Keratinocyte (primary cell): ENCODE measurements at regions not wholly inside any gene's neighbourhood (a gene's known extent, or its start where the extent isn't known, plus 50 kb on each side); places are given as distances from the start of the nearest gene placed in this dataset.

Source experiments
- DNase-seq: peaks from one replicate; pipeline ENCODE4 v3.0.0-alpha.2; 2011; ENCODE audit warnings: low read depth, missing footprints, low spot score
- FAIRE-seq: peaks from 2 replicates; lab custom pipeline; 2011; peaks lifted over from hg19 to GRCh38; lab: Jason Lieb, UNC
- H2AFZ ChIP-seq: 2 replicates; pipeline ENCODE4 v1.6.0; 2012; ENCODE audit warnings: low read length, control low read depth, inconsistent platforms; ENCODE audit not compliant: control insufficient read depth
- H3K27ac ChIP-seq: 2 replicates; pipeline ENCODE4 v1.5.1; 2011; ENCODE audit warnings: low read length; ENCODE audit not compliant: control insufficient read depth, insufficient read depth
- H3K27me3 ChIP-seq: 3 replicates; pipeline ENCODE4 v1.6.0; 2011; ENCODE audit warnings: low read length; ENCODE audit not compliant: control insufficient read depth, insufficient read depth; ENCODE audit errors: extremely low read depth
- H3K36me3 ChIP-seq, 2 experiments: 2 replicates in 1 of 2; 3 replicates in 1 of 2; pipeline ENCODE4 v1.5.1; 2011; ENCODE audit warnings: low read length in 2 of 2, mild to moderate bottlenecking in 1 of 2; ENCODE audit not compliant: control insufficient read depth in 2 of 2, insufficient read depth in 2 of 2; ENCODE audit errors: extremely low read depth in 1 of 2
- H3K4me1 ChIP-seq: 3 replicates; pipeline ENCODE4 v1.5.1; 2011; ENCODE audit warnings: low read length; ENCODE audit not compliant: control insufficient read depth, insufficient read depth; ENCODE audit errors: extremely low read depth
- H3K4me2 ChIP-seq: 3 replicates; pipeline ENCODE4 v1.6.0; 2011; ENCODE audit warnings: low read depth, low read length; ENCODE audit not compliant: control insufficient read depth, insufficient read depth; ENCODE audit errors: extremely low read depth
- H3K4me3 ChIP-seq, 3 experiments: fragments of 200-600 bp in 1 of 3; sonication (generic) in 1 of 3; 2 replicates in 2 of 3; 3 replicates in 1 of 3; pipeline ENCODE4 v1.5.1; 2011 to 2016; ENCODE audit warnings: low read length in 3 of 3, mild to moderate bottlenecking in 3 of 3, control low read depth in 2 of 3, inconsistent platforms in 1 of 3, low read depth in 1 of 3, mixed read lengths in 1 of 3, mixed run types in 1 of 3, moderate library complexity in 1 of 3; ENCODE audit not compliant: control insufficient read depth in 2 of 3, insufficient read depth in 2 of 3; ENCODE audit errors: extremely low read depth in 1 of 3
- H3K79me2 ChIP-seq: 2 replicates; pipeline ENCODE4 v1.6.0; 2012; ENCODE audit warnings: low read length; ENCODE audit not compliant: control insufficient read depth, insufficient read depth
- H3K9ac ChIP-seq: 3 replicates; pipeline ENCODE4 v1.6.0; 2011; ENCODE audit warnings: low read length; ENCODE audit not compliant: control insufficient read depth, insufficient read depth; ENCODE audit errors: extremely low read depth
- H3K9me1 ChIP-seq: 3 replicates; pipeline ENCODE4 v1.6.0; 2011; ENCODE audit warnings: low read length; ENCODE audit not compliant: control insufficient read depth, insufficient read depth; ENCODE audit errors: extremely low read depth
- H3K9me3 ChIP-seq: 2 replicates; pipeline ENCODE4 v1.5.1; 2012; ENCODE audit warnings: low read depth, low read length; ENCODE audit not compliant: control insufficient read depth
- H4K20me1 ChIP-seq: 3 replicates; pipeline ENCODE4 v1.6.0; 2011; ENCODE audit warnings: low read length; ENCODE audit not compliant: control insufficient read depth, insufficient read depth; ENCODE audit errors: extremely low read depth
- CTCF ChIP-seq, 3 experiments: IDR thresholded peaks in 1 of 3; conservative IDR thresholded peaks in 1 of 3; optimal IDR thresholded peaks in 1 of 3; 2 replicates in 2 of 3; 3 replicates in 1 of 3; pipeline versions ENCODE3 to v1.5.1; 2011; ENCODE audit warnings: low read length in 3 of 3, mild to moderate bottlenecking in 3 of 3, moderate library complexity in 2 of 3, control low read depth in 1 of 3, inconsistent platforms in 1 of 3; ENCODE audit not compliant: insufficient read depth in 2 of 3; ENCODE audit errors: extremely low read depth in 1 of 3
- EZH2 ChIP-seq: IDR thresholded peaks from one replicate; pipeline ENCODE4 v1.6.1; 2012; ENCODE audit warnings: inconsistent platforms, mild to moderate bottlenecking, low read length, moderate library complexity
- dilution Hi-C: fragments of 300-500 bp; cut with MboI; formaldehyde crosslinking; loops from one replicate; pipeline ENCODE4 v1.7.0; 2020; ENCODE audit warnings: low sequenced_read_pairs; ENCODE audit not compliant: extremely low pct_ligation_motif_present

DNA sequence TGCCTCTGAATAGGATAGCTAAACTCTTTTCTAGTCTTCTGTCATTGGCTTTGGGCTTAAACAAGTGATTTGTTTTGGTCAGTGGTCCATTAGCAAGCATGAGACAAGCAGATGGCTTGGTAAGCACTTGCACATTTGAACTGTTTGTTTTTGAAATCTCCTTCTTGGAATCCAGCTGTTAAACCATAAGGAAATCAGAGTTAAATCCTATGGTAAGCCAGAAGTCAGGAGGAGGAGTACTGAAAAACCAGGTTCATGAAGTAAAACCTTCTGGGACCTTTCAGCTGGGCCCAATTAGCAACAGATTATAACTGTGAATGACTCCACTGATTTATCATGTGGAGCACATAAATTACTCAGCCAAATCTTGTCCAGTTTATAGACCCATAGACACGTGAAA lies 1042.5 kb upstream of the PABPC4L start:
- dilution Hi-C loops, result no loop called here
- H3K4me2 ChIP-seq, result no peak overlapping the region

GRCh38 chr4:135240796-135241195 lies 1039.2 kb upstream of the PABPC4L start:
- Histone ChIP-seq H3K79me2 (no peaks in the 10 kb centered on the region), H3K27me3 (no peaks in the 10 kb centered on the region), H3K27ac (no peak overlapping the region), H3K9ac (no peak overlapping the region), H3K9me3 (no peaks in the 10 kb centered on the region), H4K20me1 (no peaks in the 10 kb centered on the region), H3K9me1 (no peaks in the 10 kb centered on the region), H3K36me3 (no peaks in the 10 kb centered on the region), H3K4me2 (no peak overlapping the region), H2AFZ (no peak overlapping the region), H3K4me1 (no peaks in the 10 kb centered on the region), H3K4me3 (no peak overlapping the region)
- FAIRE-seq (no peak), DNase-seq (no peak)
- TF ChIP-seq CTCF (optimal IDR thresholded peaks at IDR 0.05 in 1 of 3, IDR thresholded peaks at IDR 0.05 in 1 of 3, conservative IDR thresholded peaks at IDR 0.05 in 1 of 3; ENCODE audit: extremely low read depth in 1 of 3, insufficient read depth in 2 of 3, low read length in 3 of 3) (no peak), EZH2 (no peak)
- dilution Hi-C loops, result no loop called here

More for the DNA sequence above, 1042.5 kb upstream of the PABPC4L start:
- no peaks in the 10 kb centered on the region for H3K4me1 ChIP-seq
- no peaks in the 10 kb centered on the region for H3K36me3 ChIP-seq
- H3K9me3 ChIP-seq, result no peaks in the 10 kb centered on the region
- FAIRE-seq (no peak), DNase-seq (no peak)
- TF ChIP-seq CTCF (optimal IDR thresholded peaks at IDR 0.05 in 1 of 3, IDR thresholded peaks at IDR 0.05 in 1 of 3, conservative IDR thresholded peaks at IDR 0.05 in 1 of 3; ENCODE audit: extremely low read depth in 1 of 3, insufficient read depth in 2 of 3, low read length in 3 of 3), result no peak
- H2AFZ ChIP-seq, result no peak overlapping the region
- no peaks in the 10 kb centered on the region for H4K20me1 ChIP-seq
- H3K79me2 ChIP-seq, result no peaks in the 10 kb centered on the region
- H3K9ac ChIP-seq, result no peak overlapping the region
- no peak overlapping the region for H3K27ac ChIP-seq
- no peaks in the 10 kb centered on the region for H3K27me3 ChIP-seq
- H3K9me1 ChIP-seq, result no peaks in the 10 kb centered on the region
- no peak overlapping the region for H3K4me3 ChIP-seq
